SKM-1 (cell line): ENCODE measurements at regions not wholly inside any gene's neighbourhood (a gene's known extent, or its start where the extent isn't known, plus 50 kb on each side); places are given as distances from the start of the nearest gene placed in this dataset.

Experiments
- DNase-seq: peaks from one replicate; lab custom pipeline; 2025; ENCODE audit not compliant: unreplicated experiment; lab: John Stamatoyannopoulos, UW

DNA sequence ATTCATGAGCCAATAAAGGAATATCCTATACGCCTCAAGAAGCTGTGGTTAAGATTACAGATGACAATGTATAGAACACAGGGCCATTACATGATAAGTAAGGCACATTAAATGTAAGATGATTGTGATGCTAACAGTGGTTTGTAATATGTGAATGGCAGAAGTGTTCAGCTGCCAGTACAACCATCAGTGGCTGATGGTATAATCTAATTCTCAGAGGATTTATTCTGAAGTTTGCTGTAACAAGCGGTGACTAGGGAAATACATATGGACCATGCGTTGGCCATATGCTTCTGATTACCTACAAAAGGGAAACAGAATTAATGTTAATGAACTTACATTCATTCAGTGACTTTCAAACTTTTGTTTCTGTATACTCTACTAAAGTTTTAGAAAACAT is 750.8 kb upstream of the KLHL29 start:
- no peak for DNase-seq

GRCh38 chr2:22656426-22656825 is 728.6 kb upstream of the KLHL29 start:
- DNase-seq: no peak

- no peak for DNase-seq
Measured at GRCh38 chr2:22673529-22673928, 711.5 kb upstream of the KLHL29 start.

DNA sequence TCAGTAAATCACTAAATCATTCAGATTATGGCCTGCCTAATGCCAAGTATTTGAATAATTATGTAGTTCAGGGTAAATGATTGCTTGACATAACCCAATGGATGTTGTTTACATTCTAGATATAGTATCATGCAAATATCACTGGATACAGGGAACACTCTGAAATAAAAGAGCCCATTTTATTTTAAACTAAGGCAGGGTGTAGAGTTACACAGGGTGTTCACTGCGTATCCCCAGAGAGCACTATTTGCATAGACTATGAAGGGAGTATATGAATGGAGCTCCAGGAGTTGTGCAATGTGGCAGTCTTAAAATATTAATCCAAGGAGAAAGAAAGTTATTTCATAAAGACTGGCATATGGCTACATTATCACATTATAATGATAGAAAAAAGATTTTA is 701.1 kb upstream of the KLHL29 start:
- no peak for DNase-seq

GRCh38 chr2:22690096-22690495 is 694.9 kb upstream of the KLHL29 start:
- no peak for DNase-seq

DNA sequence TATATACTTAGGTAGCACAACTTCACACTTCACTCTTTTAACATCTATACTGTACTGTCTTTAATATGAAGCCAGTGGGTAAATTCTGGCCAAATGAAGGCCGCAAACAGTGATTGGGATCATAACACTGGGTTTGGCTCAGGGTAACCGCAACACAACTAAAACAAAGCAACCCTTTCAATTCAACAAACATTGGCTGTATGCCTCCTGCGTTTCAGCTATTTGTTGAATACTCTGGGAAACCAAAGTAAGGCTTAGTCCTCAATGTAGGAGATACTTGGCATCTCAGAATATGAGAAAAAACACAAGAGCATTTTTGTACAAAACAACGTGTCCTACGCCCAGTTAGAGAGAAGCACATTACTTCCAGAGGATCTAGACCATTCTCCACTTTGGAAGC is 693.3 kb upstream of the KLHL29 start:
- DNase-seq: no peak

DNA sequence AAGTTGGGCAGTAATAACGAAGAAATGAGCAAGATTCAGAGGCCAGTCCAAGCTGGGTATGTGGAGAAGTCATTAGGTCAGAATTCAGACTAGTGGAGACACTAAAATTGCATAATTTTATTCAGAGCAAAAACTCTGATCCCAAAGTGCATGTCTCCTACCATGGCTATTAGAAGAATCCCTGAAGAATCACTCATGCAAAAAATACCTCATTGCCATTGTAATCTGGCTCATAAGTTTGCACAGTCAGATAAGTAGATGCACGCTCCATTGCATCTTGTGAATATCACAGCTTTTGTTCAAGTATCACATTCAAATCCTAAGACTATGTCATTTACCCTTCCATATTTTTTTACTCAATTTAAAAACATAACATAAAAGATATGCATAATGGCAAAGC is 692.2 kb upstream of the KLHL29 start:
- no peak for DNase-seq

- no peak for DNase-seq
Measured at GRCh38 chr2:22694300-22694699, 690.7 kb upstream of the KLHL29 start.

DNA sequence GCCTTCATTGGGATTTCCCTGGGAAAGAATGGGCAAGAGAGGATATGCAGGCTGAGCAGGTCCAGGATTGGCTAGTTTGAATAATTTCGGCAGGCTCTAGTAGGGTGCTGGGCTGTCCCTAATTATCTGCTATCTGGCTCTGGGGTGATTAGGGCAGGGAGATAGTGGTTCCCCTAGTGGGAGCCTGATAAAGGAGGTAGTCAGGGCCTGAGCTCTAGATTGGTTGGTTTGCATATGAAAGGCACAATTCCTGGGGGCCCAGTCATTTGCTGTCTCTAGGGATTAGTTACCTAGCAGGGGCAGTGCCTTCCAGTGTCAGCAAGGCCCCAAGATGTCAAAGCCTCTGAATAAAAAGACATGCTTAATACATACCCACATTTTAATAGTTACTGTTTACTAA is 690.1 kb upstream of the KLHL29 start:
- DNase-seq: no peak

GRCh38 chr2:22697054-22697788 is 687.8 kb upstream of the KLHL29 start:
- DNase-seq: no peak

DNA sequence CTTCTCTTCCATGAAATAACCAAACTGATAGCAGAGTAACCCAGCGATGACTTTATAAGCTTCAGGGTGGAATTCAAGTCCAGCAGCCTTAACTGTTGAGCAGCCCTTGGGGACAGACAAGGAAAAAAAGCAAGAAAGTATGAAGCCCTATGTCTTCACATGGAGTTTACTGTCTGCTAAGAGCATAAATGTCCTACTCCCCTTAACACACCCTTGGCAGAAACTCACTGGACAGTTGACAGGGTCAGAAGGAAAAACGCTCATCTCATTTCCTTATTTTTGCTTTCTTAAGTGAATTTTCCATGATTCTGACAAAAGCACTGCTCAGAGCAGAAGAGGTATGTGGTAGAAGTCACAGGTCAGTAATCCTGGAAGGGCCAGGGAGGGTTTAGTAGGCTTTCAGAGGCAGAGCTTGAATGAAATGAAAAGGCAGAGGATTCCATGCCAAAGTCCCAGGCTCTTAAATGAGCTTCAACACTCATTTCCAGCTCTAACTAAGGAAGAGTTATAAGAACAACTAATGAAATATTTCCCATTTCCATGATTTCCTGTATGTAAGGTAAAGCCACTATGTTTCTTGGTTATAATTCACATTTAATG is 683.3 kb upstream of the KLHL29 start:
- no peak for DNase-seq

DNA sequence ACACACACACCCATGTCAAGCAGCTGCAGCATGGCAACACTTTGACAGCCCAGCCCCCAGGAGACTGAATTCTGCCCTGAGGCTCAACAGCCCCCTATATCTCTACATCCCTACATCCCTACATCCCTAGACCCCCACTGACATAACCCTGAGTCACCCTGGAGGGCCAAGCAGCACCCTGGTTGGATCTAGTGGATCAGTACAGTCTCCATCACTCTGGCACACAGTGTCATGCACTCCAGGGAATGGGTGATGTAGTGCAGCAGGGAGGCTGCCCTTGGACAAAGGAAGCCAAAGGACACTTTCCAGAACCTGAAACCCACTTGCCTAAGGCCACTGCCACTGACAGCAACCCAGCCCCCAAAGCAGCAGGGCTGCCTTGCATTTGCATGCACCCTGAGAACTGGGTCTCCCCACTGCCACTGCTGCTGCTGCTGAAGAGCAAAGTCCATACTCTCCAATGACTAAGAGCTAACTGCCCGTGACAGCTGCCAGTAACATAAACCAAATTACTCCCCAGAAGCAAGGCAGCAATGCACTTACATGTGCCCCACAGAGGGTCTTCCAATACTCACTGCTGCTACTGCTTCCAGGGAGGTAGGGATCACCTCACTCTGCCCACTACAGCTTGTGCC is 681.6 kb upstream of the KLHL29 start:
- DNase-seq: no peak

DNA sequence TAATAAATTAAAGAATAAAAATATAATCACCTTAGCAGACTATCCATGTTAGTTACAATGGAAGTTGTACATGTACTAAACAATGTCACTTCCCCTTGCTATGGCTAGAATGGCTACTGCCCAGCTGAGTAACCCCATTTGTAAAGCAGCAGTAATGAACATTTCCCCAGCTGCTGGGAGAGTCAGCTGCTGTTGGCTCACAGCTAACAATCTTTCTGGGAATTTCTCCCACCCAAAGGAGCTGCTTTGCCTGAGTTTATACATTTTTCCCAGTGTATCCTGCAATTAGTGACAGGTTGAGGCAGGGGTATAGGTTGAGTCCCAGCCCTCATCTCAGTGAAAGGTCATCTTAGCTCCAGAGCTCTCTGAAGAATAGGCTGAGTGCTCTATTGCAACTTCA is 665.6 kb upstream of the KLHL29 start:
- DNase-seq: no peak

GRCh38 chr2:22729466-22729865 is 655.5 kb upstream of the KLHL29 start:
- no peak for DNase-seq

GRCh38 chr2:22734373-22735045 is 650.5 kb upstream of the KLHL29 start:
- no peak for DNase-seq

DNA sequence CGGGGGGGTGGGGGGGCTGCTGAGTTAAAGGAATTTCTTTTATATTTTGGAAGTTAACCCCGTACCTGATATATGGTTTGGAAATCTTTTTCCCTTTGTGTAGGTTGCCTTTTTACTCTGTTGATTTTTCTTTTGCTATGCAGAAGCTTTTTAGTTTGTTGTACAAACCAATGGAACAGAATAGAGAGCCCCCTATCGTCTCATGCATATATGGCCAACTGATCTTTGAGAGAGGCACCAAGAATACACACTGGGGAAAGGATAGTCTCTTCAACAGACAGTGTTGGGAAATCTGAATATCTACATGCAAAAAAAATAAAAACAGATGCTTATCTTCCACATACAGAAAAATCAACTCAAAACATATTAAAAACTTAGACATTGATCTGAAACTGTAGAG is 647.8 kb upstream of the KLHL29 start:
- DNase-seq: no peak

- no peak for DNase-seq
Measured at GRCh38 chr2:22741216-22741615, 643.8 kb upstream of the KLHL29 start.

- no peak for DNase-seq
Measured at GRCh38 chr2:22748909-22749308, 636.1 kb upstream of the KLHL29 start.

- no peak for DNase-seq
Measured at GRCh38 chr2:22753476-22753875, 631.5 kb upstream of the KLHL29 start.

DNA sequence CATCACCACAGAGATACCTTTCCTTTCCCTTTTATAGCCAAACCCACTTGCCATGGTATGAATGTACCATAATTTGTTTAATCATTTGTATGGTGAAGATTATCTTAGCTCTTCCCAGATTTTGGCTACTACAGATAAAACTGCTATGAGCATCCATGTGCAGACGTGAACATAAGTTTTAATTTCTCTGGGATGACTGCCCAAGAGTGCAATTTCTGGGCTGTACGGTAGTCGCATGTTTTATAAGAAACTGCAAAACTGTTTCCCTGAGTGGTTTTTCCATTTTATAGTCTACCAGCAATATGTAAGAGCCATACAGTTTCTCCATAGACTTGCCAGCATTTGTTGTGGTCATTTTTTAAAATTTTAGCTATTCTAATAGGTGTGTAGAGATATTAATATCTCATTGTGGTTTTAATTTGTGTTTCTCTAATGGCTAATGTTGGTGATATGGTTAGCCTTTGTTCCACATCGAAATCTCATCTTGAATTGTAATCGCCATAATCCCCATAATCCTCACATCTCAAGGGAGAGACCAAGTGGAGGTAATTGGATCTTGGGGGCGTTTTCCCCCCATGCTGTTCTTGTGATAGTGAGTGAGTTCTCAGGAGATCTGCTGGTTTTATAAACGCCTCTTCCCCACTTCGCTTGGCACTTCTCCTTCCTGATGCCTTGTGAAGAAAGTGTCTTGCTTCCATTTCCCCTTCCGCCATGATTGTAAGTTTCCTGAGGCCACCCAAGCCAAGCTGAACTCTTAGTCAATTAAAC is 628.5 kb upstream of the KLHL29 start:
- no peak for DNase-seq

- DNase-seq: no peak
Measured at GRCh38 chr2:22769497-22769896, 615.5 kb upstream of the KLHL29 start.
